Common myeloid progenitor, CD34-positive (primary cell): ENCODE measurements at regions not wholly inside any gene's neighbourhood (a gene's known extent, or its start where the extent isn't known, plus 50 kb on each side); places are given as distances from the start of the nearest gene placed in this dataset.

Experiments used
- CTCF ChIA-PET: fragments of 350-600 bp; sonication (Branson Sonifier 250); formaldehyde crosslinking; loops from one replicate; lab custom pipeline; 2021; ENCODE audit warnings: antibody characterized with exemption; lab: Charles Lee
- POLR2A ChIA-PET: fragments of 350-600 bp; sonication (Branson Sonifier 250); formaldehyde crosslinking; loops from one replicate; lab custom pipeline; 2021; ENCODE audit warnings: antibody characterized with exemption; lab: Charles Lee
- DNase-seq, 3 donors: peaks; one replicate each; pipeline versions ENCODE4 v3.0.0 to v3.0.0-alpha.2; 2013
- H3K27ac ChIP-seq, 2 experiments: 1 replicate in 1 of 2; 2 replicates in 1 of 2; pipeline ENCODE4 v1.7.0; 2013; ENCODE audit warnings: inconsistent platforms in 2 of 2, low read length in 2 of 2, mild to moderate bottlenecking in 2 of 2, low read depth in 1 of 2, moderate library complexity in 1 of 2; ENCODE audit not compliant: severe bottlenecking in 2 of 2, insufficient read depth in 1 of 2, poor library complexity in 1 of 2
- H3K27me3 ChIP-seq, 5 experiments: replicated peaks in 2 of 5; 1 replicate in 3 of 5; 2 replicates in 2 of 5; pipeline versions ENCODE4 v1.6.1 to v1.7.0; 2013; ENCODE audit warnings: low read length in 4 of 5, mild to moderate bottlenecking in 2 of 5, moderate library complexity in 2 of 5, inconsistent platforms in 1 of 5; ENCODE audit not compliant: insufficient read depth in 5 of 5, control insufficient read depth in 4 of 5
- H3K36me3 ChIP-seq, 4 experiments: 1 replicate in 2 of 4; 2 replicates in 2 of 4; pipeline versions ENCODE4 v1.6.1 to v1.7.0; 2013; ENCODE audit warnings: low read length in 3 of 4, control low read depth in 1 of 4, mild to moderate bottlenecking in 1 of 4; ENCODE audit not compliant: control insufficient read depth in 4 of 4, insufficient read depth in 4 of 4
- H3K4me1 ChIP-seq, 4 experiments: 1 replicate in 3 of 4; 2 replicates in 1 of 4; pipeline versions ENCODE4 v1.6.1 to v1.7.1; 2013; ENCODE audit warnings: low read length in 3 of 4, mild to moderate bottlenecking in 3 of 4, control low read depth in 1 of 4, inconsistent platforms in 1 of 4, moderate library complexity in 1 of 4; ENCODE audit not compliant: control insufficient read depth in 4 of 4, insufficient read depth in 4 of 4; ENCODE audit errors: control extremely low read depth in 1 of 4
- H3K4me3 ChIP-seq, 7 experiments: 1 replicate in 4 of 7; 2 replicates in 3 of 7; pipeline versions ENCODE4 v1.5.1 to v1.7.0; 2013; ENCODE audit warnings: mild to moderate bottlenecking in 7 of 7, low read length in 6 of 7, moderate library complexity in 6 of 7, inconsistent platforms in 2 of 7, low read depth in 2 of 7, control low read depth in 1 of 7; ENCODE audit not compliant: insufficient read depth in 4 of 7, control insufficient read depth in 1 of 7; ENCODE audit errors: extremely low read depth in 1 of 7
- H3K9me3 ChIP-seq, 5 experiments: 1 replicate in 4 of 5; 2 replicates in 1 of 5; pipeline versions ENCODE4 v1.6.1 to v1.7.1; 2013; ENCODE audit warnings: low read length in 4 of 5, mild to moderate bottlenecking in 2 of 5, inconsistent platforms in 1 of 5, low read depth in 1 of 5, moderate library complexity in 1 of 5; ENCODE audit not compliant: control insufficient read depth in 4 of 5, insufficient read depth in 2 of 5; ENCODE audit errors: control extremely low read depth in 1 of 5
- WGBS: methylation state at CpG from one replicate; pipeline ENCODE4 v1.1.5; 2013; ENCODE audit not compliant: insufficient coverage; 5-methylcytosine and 5-hydroxymethylcytosine counted together

GRCh38 chr14:31990926-31991572, 86.1 kb upstream of the ARHGAP5 start:
- H3K36me3 ChIP-seq, result no peaks in the 10 kb centered on the region
- WGBS, result 84% methylated on average over 3 of the region's 6 CpGs
- H3K27me3 ChIP-seq, result no peaks in the 10 kb centered on the region
- H3K27ac ChIP-seq, result no peak overlapping the region
- no peaks in the 10 kb centered on the region for H3K4me1 ChIP-seq
- H3K9me3 ChIP-seq, result peaks cover 0 to 6% (median under 1%) of the 10 kb centered on the region in 5 experiments
- H3K4me3 ChIP-seq, result no peak overlapping the region
- POLR2A ChIA-PET, result no interaction called here
- CTCF ChIA-PET, result no interaction called here
- peak in 1 of 3 donors; percentile 7 for DNase-seq

GRCh38 chr14:31992011-31992447, 85.1 kb upstream of the ARHGAP5 start:
- DNase-seq, result no peak
- CTCF ChIA-PET, result no interaction called here
- no peak overlapping the region for H3K27ac ChIP-seq

GRCh38 chr14:31993521-31993951, 83.6 kb upstream of the ARHGAP5 start:
- Histone ChIP-seq H3K27me3 (no peaks in the 10 kb centered on the region), H3K36me3 (no peaks in the 10 kb centered on the region), H3K9me3 (no peaks in the 10 kb centered on the region), H3K4me1 (no peaks in the 10 kb centered on the region), H3K4me3 (no peak overlapping the region), H3K27ac (no peak overlapping the region)
- DNase-seq, result no peak
- ChIA-PET CTCF (no interaction called here), POLR2A (no interaction called here)
- WGBS, result 98% methylated on average over 2 of the region's 3 CpGs

More at GRCh38 chr14:31992011-31992447, 85.1 kb upstream of the ARHGAP5 start:
- H3K4me3 ChIP-seq, result no peak overlapping the region
- peaks cover 0 to 6% (median 0%) of the 10 kb centered on the region in 5 experiments for H3K9me3 ChIP-seq
- WGBS, result 100% methylated on average over 1 of the region's 1 CpG
- no peaks in the 10 kb centered on the region for H3K4me1 ChIP-seq
- no peaks in the 10 kb centered on the region for H3K36me3 ChIP-seq
- POLR2A ChIA-PET, result no interaction called here
- H3K27me3 ChIP-seq, result no peaks in the 10 kb centered on the region

DNA sequence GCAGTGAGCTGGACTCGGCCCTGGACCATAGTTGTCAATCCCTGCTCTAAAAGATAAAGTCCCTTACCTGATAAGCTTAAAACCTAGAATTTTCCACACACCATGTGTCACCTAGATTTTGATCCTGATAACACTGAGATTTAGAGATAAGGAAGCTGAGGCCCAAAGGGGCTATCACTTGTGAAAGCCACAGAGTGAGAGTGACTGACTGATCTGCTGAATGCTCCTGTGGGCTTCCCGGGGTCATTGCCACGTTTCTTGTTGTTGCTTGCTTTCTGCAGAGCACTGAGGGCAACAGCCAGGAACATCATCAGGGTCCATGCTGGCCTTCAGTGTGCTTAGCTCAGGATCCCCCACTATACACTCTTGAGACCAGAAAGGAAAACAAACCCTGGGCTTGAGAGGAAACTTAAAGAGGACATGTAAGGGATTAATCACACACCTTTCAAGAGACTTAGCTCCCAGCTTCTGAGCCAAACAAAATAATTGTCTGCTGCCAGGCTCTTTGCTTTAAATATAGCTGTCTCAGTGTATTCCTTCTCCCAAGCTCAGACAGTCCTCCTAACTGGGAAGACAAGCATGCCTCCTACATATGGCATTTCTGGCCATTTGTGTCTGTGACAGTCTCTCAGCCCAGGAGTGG, 82.6 kb upstream of the ARHGAP5 start:
- H3K27ac ChIP-seq, result no peak overlapping the region
- H3K27me3 ChIP-seq, result no peaks in the 10 kb centered on the region
- no peak overlapping the region for H3K4me3 ChIP-seq
- no peak for DNase-seq
- H3K4me1 ChIP-seq, result no peaks in the 10 kb centered on the region
- 73% methylated on average over 2 of the region's 3 CpGs for WGBS
- ChIA-PET POLR2A (no interaction called here), CTCF (no interaction called here)
- H3K36me3 ChIP-seq, result no peaks in the 10 kb centered on the region
- H3K9me3 ChIP-seq, result no peaks in the 10 kb centered on the region

DNA sequence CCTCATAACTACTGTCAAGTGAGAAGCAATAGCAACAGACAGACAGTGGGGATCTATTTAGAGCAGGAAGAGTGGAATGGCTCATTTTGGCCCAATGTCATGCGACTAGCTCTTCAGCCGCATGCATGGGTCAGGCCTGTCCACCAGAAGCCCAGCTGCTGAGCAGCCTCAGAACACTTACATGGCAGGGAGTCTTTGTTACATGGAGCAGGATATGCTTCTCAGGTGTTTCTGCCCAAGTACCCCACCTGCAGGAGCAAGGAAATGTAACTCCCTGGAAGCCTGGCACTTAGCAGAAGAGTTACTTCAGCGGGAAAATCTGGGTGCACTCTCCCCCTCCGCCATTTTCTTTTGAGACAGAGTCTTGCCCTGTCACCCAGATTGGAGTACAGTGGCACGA, 73.5 kb upstream of the ARHGAP5 start:
- Histone ChIP-seq H3K4me1 (no peaks in the 10 kb centered on the region), H3K4me3 (no peak overlapping the region), H3K27me3 (no peaks in the 10 kb centered on the region), H3K27ac (no peak overlapping the region), H3K36me3 (no peaks in the 10 kb centered on the region), H3K9me3 (no peaks in the 10 kb centered on the region)
- no peak for DNase-seq
- CTCF ChIA-PET, result no interaction called here
- 100% methylated on average over 5 of the region's 5 CpGs for WGBS
- POLR2A ChIA-PET, result no interaction called here

GRCh38 chr14:32004300-32004699, 72.8 kb upstream of the ARHGAP5 start:
- Histone ChIP-seq H3K27me3 (no peaks in the 10 kb centered on the region), H3K27ac (no peak overlapping the region), H3K36me3 (no peaks in the 10 kb centered on the region), H3K4me1 (no peaks in the 10 kb centered on the region), H3K4me3 (no peak overlapping the region), H3K9me3 (no peaks in the 10 kb centered on the region)
- DNase-seq, result no peak
- ChIA-PET POLR2A (no interaction called here), CTCF (no interaction called here)
- 100% methylated on average over 2 of the region's 4 CpGs for WGBS

- CTCF ChIA-PET, result no interaction called here
- no peaks in the 10 kb centered on the region for H3K36me3 ChIP-seq
- no peak overlapping the region for H3K27ac ChIP-seq
- 100% methylated on average over 3 of the region's 5 CpGs for WGBS
- DNase-seq, result no peak
- H3K9me3 ChIP-seq, result no peaks in the 10 kb centered on the region
- H3K4me1 ChIP-seq, result no peaks in the 10 kb centered on the region
- H3K4me3 ChIP-seq, result no peak overlapping the region
- POLR2A ChIA-PET, result no interaction called here
- H3K27me3 ChIP-seq, result no peaks in the 10 kb centered on the region
Measured at GRCh38 chr14:32005628-32006027, 71.5 kb upstream of the ARHGAP5 start.
